ENCODE measurements at regions not wholly inside any gene's neighbourhood (a gene's known extent, or its start where the extent isn't known, plus 50 kb on each side); places are given as distances from the start of the nearest gene placed in this dataset.

DNA sequence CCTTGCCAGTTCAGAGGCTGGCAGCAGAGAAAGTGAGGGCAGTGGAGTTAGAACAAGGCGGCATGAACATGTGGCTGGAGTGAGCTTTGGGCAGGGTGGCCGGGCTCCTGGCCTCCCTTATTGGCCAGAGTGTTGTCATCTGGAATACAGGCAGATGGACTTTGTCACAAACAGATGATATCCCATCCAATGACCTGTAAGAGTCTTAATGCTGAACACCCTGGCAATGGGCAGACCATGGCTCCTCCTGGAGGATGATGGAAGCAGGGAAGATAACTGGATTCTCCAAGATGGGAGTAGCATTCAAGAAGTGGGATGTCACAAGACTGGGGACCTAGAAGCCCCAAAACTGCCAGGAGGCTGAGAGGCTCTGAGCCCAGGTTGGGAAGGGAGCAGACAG lies 242.1 kb downstream of the MAFB start:
- no peak for DNase-seq

DNA sequence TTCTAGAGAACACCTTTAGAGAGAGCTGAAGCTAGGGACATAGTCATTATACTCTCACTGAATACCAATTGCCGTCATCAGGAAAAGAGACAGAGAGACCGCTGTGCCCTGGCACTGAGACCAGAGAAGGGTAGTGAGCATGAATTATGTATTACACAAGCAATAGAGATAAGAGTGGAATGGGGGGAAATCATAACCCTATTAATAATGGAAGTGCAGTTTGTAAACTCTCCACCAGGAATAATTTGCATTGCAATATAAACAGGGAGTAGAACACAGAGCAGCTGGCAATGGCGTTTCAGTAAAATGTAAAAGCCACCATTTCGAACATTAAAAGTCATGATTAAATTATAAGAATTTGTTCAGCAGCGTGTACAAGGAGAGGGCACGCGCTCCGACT lies 244.5 kb downstream of the MAFB start:
- no peak for DNase-seq

DNA sequence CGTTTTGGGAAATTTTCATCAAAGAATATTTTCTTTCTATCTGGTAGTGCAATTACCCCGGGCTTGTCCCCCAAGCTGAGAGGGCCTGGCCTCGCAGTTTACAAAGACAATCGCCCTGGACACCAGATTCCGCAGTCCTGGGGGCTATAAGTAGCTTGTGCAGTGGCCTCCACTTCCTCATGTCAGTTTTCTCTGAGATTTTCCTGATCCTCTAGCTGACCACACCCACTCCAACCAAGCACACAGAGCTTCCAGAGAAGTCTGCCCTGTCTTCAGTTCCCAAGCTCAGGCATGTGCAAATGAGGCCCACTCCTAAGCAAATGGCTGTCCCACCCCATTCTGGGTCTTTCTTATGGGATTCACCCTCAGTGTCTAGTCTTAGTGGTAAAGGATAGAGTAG lies 245.3 kb downstream of the MAFB start:
- DNase-seq, result no peak

DNA sequence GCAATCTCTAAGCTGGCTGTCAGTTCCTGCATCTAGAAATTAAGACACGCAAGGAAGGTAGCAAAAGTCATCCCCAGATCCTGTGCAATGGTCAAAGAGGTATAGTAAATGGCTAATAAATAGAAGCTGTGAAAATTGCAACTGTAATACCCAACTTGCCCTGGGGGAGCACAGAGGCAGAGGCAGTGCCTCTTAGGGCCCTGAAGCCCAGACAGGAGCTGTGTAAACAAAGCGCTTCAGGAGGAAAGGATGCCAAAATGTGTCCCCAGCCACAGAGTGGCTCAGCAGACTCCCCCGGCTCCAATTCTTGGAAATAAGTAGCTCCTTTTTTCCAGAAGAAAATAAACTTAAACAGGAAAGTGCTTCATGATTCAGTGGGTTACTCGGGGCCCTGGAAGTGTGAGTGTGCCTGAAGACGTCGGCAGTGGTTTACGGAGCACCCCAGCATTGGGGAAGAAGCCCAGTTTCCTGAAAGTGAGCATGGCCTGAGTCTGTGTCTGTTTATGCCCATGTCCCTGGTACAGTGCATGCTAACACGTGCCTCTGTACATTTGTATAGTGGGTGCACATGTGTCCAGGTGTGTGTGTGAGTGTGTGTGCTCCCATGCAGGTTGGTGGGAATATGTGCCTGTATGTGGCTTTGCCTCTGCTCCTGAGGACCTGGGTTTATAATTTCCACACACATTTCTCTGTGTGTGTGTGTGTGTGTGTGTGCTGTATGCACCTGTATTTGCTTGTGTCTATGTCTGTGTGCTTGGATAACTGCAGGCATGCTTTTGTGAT lies 246.7 kb downstream of the MAFB start:
- no peak for DNase-seq

DNA sequence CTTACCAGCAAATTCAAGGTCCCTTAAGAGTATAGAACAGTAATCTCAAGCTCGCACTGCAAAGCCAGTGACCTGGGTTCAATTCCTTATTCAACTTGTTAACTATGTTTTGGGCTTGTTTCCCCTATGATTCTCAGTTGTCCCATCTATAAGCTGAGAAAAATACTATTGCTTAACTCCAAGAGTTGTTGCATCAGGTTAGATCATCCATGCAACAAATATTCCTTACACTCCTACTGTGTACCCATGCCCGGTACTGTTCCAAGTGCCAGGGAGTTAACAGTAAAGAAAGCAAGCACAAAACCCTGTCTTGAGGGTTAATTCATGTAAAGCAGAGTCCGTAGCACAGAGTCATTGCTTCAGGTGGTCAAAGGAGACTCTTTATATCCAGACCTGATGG lies 247.3 kb downstream of the MAFB start:
- no peak for DNase-seq

DNA sequence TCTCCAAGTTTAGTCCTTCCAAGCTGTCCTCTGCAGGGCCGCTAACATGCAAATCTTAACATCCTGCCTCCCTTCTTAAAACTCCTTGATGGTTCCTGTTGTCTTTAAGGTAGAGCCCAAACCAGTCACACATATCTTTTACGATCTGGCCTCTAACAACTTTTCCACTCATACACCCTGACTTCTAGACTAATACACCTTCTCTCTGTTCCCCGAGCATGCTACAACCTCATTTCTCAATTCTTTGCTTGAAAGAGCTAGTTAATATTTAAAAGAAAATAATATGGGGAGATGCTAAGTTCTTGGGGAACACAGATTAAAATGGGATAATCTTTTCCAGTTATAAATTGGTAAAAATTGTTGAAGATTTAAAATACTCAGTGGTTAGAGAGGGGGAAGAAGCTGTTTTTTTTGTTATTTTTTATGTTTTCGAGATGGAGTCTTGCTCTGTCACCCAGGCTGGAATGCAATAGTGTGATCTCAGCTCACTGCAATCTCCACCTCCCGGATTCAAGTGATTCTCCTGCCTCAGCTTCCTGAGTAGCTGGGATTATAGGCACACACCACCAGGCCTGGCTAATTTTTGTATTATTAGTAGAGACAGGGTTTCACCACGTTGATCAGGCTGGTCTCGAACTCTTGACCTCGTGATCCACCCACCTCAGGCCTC lies 250.7 kb downstream of the MAFB start:
- DNase-seq, result no peak

DNA sequence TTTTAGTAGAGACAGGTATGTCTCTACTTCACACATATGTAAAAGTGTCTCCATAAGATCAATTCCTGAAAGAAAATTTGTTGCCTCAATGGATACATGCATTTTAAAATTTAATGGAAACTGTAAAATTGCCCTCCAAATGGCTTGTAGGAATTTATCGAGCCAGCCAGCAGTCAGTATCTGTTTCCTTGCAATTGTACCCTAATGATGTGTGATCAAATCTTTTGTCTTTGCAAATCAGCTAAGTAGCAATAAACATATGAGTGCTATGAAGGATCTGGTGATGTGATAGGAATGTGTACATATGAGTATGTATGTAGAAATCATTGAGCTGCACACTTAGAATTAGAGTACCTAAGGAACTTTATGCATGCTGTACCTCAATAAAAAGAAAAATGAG lies 253.0 kb downstream of the MAFB start:
- no peak for DNase-seq

DNA sequence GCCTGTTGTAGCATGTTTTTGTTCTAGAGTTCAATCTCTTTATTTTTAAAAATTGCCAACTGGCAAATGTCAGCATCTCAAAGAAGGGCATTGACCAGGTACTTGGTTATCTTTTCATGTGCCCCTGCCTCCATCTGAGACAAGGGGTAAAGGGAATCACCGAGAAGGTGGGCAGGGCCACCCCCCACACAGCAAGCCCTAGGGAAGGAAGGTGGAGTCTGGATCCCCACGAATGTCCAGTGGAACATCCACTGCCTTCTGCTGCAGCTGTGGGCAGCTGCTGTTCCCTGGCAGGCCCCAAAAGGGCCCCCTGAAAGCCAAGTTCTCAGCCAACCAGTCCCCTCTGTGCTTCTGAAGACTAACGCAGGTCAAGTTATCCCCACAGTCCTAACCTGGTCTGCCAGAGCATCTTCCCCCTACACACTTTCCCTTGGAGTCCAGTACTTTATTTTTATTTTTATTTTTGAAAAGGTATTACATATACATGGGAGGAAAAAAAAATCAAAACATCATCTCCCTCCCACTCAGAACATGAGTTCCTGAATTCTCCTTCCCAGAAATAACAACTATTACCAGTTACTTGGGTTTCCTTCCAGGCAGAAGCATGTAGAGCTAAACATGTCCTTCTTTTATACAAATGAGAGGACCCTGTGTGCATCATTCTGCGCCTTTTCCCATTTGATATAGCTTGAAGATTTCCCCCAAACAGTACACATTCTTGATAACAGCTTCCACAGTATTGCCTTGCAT lies 253.7 kb downstream of the MAFB start:
- DNase-seq, result no peak

DNA sequence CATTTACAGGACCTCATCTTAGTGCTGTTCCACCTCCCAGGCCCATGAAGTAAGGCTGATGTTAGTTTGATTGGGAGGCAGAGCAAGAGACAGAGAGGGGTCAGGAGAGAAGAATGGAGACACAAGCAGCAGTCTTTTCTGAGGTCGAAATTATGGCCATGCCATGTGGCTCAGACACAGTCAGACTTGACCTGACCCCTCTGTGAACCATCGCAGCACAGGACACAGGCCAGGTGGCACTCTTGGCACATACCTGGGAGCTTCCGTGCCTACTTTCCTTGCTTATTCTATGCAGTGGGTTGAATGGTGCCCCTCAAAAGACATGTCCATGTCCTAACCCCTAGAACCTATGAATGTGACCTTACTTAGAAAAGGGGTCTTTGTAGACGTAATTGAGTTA lies 254.9 kb downstream of the MAFB start:
- no peak for DNase-seq

DNA sequence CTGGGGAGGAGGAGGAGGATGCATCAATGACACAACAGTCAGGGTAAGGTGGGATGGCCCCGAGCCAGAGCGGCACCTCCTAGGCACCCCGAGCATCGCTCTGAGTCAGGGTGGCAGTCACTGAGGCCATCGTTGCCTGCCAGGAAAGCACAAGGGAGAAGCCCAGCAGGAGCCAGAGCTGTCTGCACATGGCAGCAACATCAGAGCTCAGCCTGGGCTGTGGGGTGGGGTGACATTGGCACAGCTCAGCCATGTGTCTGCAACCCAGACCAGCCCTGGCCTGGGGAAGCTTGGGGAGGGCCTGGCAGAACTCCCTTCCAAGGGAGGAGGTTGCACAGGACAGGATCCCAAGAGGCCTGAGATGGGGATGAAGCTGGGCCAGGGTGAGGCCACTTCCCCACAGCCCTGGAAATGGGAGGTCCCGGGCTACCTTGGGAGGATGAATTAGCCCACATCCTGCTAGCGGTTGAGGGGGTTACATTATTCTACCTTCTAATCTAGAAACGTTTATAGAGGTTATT lies 255.6 kb downstream of the MAFB start:
- no peak for DNase-seq

DNA sequence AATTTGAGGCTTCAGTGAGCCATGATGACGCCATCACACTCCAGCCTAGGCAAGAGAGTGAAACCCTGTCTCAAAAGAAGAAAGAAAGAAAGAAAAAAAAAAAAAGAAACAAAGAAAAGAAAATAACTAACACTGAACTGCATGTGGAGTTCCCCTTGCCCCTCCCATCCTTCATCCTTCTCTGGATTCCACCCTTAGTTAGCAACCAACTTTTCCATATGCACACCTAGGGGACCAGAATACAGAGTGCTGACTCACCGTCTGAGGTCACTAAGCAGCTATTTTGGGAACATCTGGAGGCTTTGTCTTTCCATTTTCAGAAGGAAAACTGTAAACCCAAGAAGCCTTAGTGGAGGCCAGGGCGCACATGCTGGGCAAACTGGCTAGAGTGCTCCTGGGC lies 257.4 kb downstream of the MAFB start:
- DNase-seq, result no peak

DNA sequence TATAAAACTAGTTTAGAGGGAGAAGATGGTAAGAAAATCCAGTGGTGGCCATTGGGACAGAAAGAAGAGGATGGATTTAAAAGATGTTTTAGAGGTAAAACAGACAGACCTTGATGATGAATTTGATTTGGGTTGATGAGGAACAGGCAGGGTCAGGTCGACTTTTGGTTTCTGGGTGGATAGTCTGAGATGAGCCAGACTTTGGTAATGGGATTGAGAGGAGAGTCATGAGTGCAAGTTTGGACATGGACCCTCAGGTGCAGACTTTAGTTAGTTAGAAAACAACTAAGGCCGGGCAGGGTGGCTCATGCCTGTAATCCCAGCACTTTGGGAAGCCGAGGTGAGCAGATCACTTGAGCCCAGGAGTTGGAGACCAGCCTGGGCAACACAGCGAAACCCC lies 257.9 kb downstream of the MAFB start:
- no peak for DNase-seq

DNA sequence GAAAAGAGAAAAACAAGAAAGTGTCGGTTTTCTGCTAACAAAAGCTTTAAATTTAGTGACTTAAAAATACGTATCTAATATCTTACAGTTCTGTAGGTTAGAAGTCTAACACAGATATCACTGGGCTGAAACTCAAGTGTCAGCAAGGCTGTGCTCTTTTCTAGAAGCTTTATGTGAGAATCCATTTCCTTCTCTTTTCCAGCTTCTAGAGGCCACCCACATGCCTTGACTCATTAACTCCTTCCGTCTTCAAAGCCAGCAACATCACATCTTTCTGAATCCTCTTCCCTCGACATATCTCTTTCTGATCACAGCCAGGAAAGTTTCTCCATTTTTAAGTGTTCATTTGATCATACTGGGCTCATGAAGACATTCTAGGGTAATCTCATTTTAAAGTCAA lies 262.0 kb downstream of the MAFB start:
- no peak for DNase-seq

DNA sequence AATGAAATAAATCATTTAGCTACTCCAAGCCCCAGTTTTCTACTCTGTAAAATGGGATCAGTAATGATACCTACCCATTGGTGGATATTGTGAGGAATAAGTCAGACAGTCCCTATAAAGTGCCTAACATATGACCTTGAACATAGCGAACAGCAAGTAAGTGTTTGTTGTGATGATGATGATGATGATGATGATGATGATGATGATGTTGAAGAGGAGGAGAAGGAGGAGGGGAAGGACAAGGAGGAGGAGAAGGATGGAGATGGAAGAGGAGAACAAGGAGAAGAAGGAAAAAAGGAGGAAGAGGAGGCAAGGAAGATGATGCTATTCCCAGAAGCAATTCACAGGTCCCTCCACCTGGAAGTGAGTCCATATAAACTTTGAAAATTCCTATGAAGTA lies 264.3 kb downstream of the MAFB start:
- DNase-seq, result no peak

DNA sequence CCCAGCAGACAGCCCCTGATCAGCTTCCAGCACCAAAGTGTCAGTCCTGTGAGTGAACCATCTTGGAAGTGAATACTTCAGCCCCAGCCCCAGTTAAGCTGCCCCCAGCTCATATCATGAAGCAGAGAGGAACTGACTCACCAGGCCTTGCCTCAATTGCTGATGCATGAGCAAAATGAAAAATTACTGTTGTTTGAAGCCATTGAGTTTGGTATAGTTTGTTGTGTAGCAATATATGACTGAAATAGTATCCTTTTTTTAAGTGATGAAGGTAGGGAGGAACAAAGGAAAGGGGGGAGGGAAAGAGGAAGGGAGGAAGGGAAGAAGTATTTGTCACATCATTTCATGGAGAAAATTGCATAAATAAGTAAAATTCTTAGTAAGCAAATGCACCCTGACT lies 266.4 kb downstream of the MAFB start:
- DNase-seq, result no peak

DNA sequence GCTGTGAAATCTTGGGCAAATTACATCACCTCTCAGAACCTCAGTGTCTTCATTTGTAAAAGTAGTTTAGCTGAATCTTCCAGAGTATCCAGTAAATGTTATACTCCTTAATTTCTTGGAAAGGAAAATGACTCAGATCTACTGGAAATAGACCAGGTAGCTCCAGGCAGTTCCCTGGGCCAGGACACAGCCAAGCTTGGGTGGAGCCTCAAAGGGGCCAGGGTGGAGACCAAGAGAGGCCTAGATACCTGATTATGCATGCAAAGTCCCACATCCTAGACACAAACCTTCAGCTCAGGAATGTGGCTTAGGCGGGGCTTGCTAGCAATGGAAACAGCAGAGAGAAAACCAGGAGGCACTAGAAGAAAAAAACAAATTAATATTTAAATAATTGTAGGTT lies 272.8 kb downstream of the MAFB start:
- no peak for DNase-seq

DNA sequence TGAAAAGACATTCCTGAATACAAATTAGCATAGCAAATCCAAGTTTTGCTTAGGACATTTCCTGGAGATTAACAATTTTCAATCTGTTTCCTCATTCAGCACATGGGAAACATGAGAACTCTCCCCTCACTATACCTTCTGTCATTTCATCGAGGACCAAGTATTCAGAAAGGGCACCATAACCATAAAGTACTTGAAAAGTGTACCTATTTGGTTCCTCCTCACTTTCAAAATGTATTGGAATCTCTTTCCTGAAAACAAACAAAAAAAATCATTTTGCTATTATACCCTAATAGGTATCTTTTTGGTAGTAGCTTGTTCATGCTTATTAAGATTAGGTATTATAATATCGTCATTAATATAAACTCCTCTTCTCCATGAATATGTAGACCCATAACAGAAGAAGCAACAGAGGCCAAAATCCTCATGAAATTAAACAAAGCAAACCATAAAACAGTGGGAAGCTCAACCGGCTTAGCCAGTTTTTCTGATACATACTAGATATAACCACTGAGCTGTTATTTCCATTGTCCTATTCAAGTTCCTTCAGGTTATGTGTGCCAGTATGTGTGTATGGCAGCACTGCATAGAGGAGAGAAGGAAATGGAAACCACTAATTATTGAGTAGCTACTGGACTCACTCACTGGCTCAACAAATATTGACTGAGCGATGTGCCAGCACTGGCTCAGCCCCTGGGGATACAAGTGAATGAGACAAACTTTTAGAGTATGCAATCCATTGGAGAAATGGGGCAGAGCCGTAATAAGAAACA lies 274.0 kb downstream of the MAFB start:
- DNase-seq, result no peak

DNA sequence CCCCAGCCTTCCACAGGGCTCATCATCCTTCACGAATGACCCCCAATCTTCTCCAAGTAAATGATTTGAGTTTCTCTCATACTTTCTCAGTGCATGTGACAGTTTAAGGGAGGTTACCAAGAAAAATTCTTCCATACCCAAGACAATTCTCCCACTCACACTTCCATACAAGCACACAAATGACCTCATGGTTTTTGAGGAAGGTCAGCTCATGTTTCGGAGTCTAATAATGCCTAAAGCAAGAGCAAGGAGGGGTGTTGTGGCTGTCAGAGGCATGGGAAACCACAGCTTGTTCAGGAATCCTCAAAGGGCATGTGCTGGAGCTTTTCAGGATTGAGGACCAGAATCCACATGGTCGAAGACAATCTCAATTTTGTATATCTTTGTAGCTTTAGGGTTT lies 279.0 kb downstream of the MAFB start:
- no peak for DNase-seq

DNA sequence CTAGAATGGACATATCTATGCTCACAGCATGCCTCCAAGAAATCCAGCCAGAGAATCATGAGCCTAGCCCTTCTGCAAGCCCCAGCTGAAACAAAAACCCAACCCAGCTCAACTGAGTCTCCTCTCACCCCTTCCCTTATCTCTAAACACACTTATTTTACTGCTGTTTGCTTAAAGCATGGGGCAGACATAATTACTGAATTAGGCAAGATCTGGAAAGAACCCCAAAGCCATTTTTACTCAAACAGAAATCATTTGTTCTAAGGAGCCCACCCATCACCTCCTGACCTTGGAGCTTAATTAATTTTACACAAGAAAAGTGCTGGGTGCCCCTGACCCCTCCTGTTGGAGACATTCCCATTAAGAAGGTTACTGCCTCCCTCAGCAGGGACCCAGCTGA lies 291.6 kb downstream of the MAFB start:
- DNase-seq, result no peak

DNA sequence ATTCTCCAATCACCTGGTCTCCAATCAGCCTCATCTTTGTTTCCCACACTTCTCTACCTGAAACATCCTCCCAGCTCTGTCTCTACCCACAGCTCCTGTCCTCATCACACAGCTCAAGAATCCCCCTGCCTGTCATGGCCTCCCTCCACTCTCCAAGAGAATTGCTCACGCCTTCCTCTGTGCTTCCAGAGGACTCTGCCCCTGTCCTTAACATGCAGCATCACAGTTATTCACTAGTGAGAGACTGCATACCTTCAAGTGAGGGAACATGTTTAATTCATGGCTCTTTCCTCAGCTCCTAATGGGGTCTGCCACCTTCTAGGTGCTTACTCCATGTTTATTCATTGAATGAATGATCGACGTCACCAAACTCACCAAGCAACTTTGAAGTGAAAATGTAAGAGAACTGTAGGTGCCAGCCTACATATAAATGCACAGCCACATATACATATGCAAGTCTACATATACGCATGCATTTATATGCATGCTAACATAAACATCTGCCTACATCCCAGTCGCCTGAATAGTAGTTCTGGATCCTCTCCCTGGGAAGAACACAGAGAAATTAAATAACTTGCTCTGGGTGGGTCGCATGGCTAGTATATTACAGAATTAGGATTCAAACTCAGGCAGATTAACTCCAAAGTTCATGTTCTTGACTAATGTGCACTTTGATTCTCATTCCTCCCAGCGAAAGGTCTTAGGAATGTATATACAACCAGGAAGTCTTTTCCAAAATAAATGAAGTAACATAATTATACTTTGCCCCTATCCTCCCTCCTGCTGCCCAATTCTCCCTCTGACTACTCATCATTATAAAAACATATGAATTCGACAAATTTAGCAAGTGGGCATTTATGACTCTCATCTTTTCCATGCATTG lies 295.6 kb downstream of the MAFB start:
- DNase-seq, result no peak

DNA sequence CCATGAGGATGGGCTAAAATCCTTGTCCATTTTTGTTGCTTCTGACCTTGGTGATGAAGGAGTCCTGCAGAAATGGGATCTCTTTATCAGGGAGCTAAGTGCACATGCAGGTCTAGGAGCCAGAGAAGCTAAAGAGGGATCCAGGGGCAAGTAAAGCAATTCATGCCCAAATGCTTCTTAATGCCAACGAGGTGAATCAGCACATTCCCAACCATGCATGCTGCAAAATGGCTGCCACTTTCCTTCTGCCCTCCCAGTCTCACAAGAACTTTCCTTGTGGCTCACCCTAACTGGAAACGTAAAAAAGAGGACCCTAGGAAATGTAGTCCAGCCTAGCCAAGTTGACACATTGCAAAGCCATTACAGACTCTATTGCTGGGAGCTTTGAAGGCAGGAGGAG lies 298.4 kb downstream of the MAFB start:
- DNase-seq, result no peak
